SK-N-SH (cell line): ENCODE measurements at regions not wholly inside any gene's neighbourhood (a gene's known extent, or its start where the extent isn't known, plus 50 kb on each side); places are given as distances from the start of the nearest gene placed in this dataset.
A peak's percentile ranks its signal among the peaks of the same experiment; 100 is the strongest.

Experiments used
- CTCF ChIA-PET: fragments of 300-600, 350-600 bp; formaldehyde crosslinking; extraction: SDS; loops from one replicate; lab custom pipeline; 2021; lab: Yijun Ruan, JAX
- POLR2A ChIA-PET: fragments of 350-600 bp; sonication (Branson Sonifier 250); formaldehyde crosslinking; extraction: SDS; loops from one replicate; lab custom pipeline; 2020; ENCODE audit warnings: antibody characterized with exemption, inconsistent platforms; lab: Yijun Ruan, JAX
- DNase-seq: peaks from one replicate; pipeline ENCODE4 v3.0.0; 2012
- H2AFZ ChIP-seq: fragments of 200-600 bp; sonication (generic); 2 replicates; pipeline ENCODE4 v1.8.1; 2016; ENCODE audit warnings: antibody characterized with exemption, mild to moderate bottlenecking, low read depth
- H3F3A ChIP-seq: fragments of 200-600 bp; sonication (generic); replicated peaks from 2 replicates; pipeline ENCODE3; 2016; ENCODE audit warnings: antibody characterized with exemption, mild to moderate bottlenecking; ENCODE audit not compliant: insufficient read depth
- H3K27ac ChIP-seq, 2 experiments: fragments of 200-500 bp in 1 of 2; fragments of 200-600 bp in 1 of 2; sonication (Bioruptor generic) in 1 of 2; sonication (generic), shearing (Covaris generic) in 1 of 2; 2 replicates each; pipeline versions ENCODE4 v1.5.1 to v1.6.1; 2014 to 2016; ENCODE audit warnings: low read depth in 2 of 2, inconsistent platforms in 1 of 2, low read length in 1 of 2, mild to moderate bottlenecking in 1 of 2, mixed read lengths in 1 of 2
- H3K27me3 ChIP-seq: fragments of 200-600 bp; sonication (generic), shearing (Covaris generic); 2 replicates; pipeline ENCODE4 v1.6.1; 2016; ENCODE audit warnings: mixed run types; ENCODE audit not compliant: insufficient read depth
- H3K36me3 ChIP-seq, 2 experiments: fragments of 200-500 bp in 1 of 2; fragments of 200-600 bp in 1 of 2; sonication (Bioruptor generic) in 1 of 2; sonication (generic) in 1 of 2; replicated peaks in 1 of 2; 2 replicates each; pipeline versions ENCODE3 to v1.5.1; 2014 to 2016; ENCODE audit warnings: low read length in 1 of 2, mild to moderate bottlenecking in 1 of 2; ENCODE audit not compliant: insufficient read depth in 2 of 2, control insufficient read depth in 1 of 2
- H3K4me1 ChIP-seq, 2 experiments: fragments of 200-500 bp in 1 of 2; fragments of 200-600 bp in 1 of 2; sonication (Bioruptor generic) in 1 of 2; sonication (generic), shearing (Covaris generic) in 1 of 2; 2 replicates each; pipeline versions ENCODE4 v1.5.1 to v1.6.1; 2014 to 2016; ENCODE audit warnings: low read depth in 1 of 2, low read length in 1 of 2, mixed run types in 1 of 2; ENCODE audit not compliant: insufficient read depth in 2 of 2, control insufficient read depth in 1 of 2
- H3K4me2 ChIP-seq: fragments of 200-600 bp; sonication (generic), shearing (Covaris generic); 2 replicates; pipeline ENCODE4 v1.6.1; 2017; ENCODE audit warnings: mixed run types
- H3K4me3 ChIP-seq, 2 experiments: fragments of 200-500 bp in 1 of 2; fragments of 200-600 bp in 1 of 2; sonication (Bioruptor generic) in 1 of 2; sonication (generic), shearing (Covaris generic) in 1 of 2; 2 replicates each; pipeline versions ENCODE4 v1.5.1 to v1.8.1; 2014 to 2016; ENCODE audit warnings: low read depth in 2 of 2, inconsistent platforms in 1 of 2, low read length in 1 of 2, mild to moderate bottlenecking in 1 of 2, mixed read lengths in 1 of 2, moderate library complexity in 1 of 2
- H3K79me2 ChIP-seq: fragments of 200-600 bp; sonication (generic); 2 replicates; pipeline ENCODE4 v1.8.1; 2017; ENCODE audit warnings: mild to moderate bottlenecking; ENCODE audit not compliant: insufficient read depth
- H3K9ac ChIP-seq: fragments of 200-600 bp; sonication (generic); 2 replicates; pipeline ENCODE4 v1.6.1; 2017; ENCODE audit warnings: mixed run types
- H3K9me2 ChIP-seq: fragments of 200-600 bp; sonication (generic); 2 replicates; pipeline ENCODE4 v1.6.1; 2017; ENCODE audit warnings: mixed run types
- H3K9me3 ChIP-seq: fragments of 200-600 bp; sonication (generic); 2 replicates; pipeline ENCODE4 v1.6.1; 2017; ENCODE audit warnings: mixed run types, mild to moderate bottlenecking, moderate library complexity
- H4K20me1 ChIP-seq: fragments of 200-600 bp; sonication (generic); 2 replicates; pipeline ENCODE4 v1.6.1; 2017; ENCODE audit warnings: mild to moderate bottlenecking, mixed run types; ENCODE audit not compliant: insufficient read depth
- EP300 ChIP-seq, 2 experiments: IDR thresholded peaks; 2 replicates each; pipeline versions ENCODE4 v1.4.0 to v1.6.1; 2012; ENCODE audit warnings: borderline replicate concordance in 1 of 2, low read depth in 1 of 2, low read length in 1 of 2
- JUND ChIP-seq: IDR thresholded peaks from 2 replicates; pipeline ENCODE4 v1.4.0; 2012
- RCOR1 ChIP-seq: fragments of 150-350 bp; IDR thresholded peaks from 2 replicates; pipeline ENCODE4 v1.6.1; 2017; ENCODE audit warnings: antibody characterized with exemption, low read length
- RFX5 ChIP-seq: IDR thresholded peaks from 2 replicates; pipeline ENCODE4 v1.6.1; 2012; ENCODE audit warnings: mild to moderate bottlenecking, improper control_type of control experiment, low read length
- TAF1 ChIP-seq: IDR thresholded peaks from 2 replicates; pipeline ENCODE4 v1.6.1; 2012; ENCODE audit warnings: low read depth, mild to moderate bottlenecking, low read length, moderate library complexity, borderline replicate concordance
- USF1 ChIP-seq: IDR thresholded peaks from 2 replicates; pipeline ENCODE4 v1.4.0; 2012; ENCODE audit warnings: low read depth, borderline replicate concordance
- WGBS: methylation state at CpG from one replicate; pipeline ENCODE4 v1.1.6; 2017; ENCODE audit warnings: low lambda C conversion rate; 5-methylcytosine and 5-hydroxymethylcytosine counted together
- TF ChIP-seq, protein P1 (sequence below): fragments of 200-600 bp; sonication (generic); IDR thresholded peaks from 2 replicates; pipeline ENCODE4 v1.6.1; 2017; ENCODE audit warnings: antibody characterized with exemption, mild to moderate bottlenecking, moderate library complexity
- TF ChIP-seq, protein P2 (sequence below): IDR thresholded peaks from 2 replicates; pipeline ENCODE4 v1.6.1; 2012; ENCODE audit warnings: mild to moderate bottlenecking, low read depth, low read length, moderate library complexity

- TF ChIP-seq TAF1 (no peak), RFX5 (no peak)
- TF ChIP-seq, protein P1, sequence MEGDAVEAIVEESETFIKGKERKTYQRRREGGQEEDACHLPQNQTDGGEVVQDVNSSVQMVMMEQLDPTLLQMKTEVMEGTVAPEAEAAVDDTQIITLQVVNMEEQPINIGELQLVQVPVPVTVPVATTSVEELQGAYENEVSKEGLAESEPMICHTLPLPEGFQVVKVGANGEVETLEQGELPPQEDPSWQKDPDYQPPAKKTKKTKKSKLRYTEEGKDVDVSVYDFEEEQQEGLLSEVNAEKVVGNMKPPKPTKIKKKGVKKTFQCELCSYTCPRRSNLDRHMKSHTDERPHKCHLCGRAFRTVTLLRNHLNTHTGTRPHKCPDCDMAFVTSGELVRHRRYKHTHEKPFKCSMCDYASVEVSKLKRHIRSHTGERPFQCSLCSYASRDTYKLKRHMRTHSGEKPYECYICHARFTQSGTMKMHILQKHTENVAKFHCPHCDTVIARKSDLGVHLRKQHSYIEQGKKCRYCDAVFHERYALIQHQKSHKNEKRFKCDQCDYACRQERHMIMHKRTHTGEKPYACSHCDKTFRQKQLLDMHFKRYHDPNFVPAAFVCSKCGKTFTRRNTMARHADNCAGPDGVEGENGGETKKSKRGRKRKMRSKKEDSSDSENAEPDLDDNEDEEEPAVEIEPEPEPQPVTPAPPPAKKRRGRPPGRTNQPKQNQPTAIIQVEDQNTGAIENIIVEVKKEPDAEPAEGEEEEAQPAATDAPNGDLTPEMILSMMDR: no peak
- TF ChIP-seq, all 33 proteins: peak for 0
Observed at GRCh38 chr6:147057705-147058342, 146.4 kb upstream of the STXBP5 start (continued).

DNA sequence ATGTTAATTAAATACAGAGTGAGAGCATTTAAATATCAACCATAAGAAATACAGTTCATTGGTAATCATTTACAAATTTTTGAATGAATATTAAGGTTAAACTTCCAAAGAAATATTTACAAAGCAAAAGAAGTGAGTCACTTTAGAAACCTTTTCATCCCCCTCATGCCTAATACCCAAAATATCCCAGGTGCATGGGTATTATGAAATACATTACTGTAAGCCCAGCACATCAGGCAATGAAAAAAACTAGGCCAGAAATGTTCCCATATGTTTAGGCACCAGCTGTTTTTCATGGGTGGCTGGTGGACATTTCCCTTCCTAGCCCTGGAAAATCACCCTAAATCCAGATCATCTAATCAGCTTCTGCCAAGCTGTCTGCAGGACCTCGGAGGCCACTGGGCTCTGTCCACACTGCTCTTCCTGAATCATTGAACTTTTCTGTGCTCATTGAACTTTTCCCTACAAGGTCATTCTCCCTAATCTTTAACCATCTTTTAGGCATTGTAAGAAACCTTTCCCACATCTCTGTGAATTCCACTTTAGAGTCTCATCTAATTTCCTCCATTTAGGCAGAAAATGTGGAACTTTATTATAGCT, 145.3 kb upstream of the STXBP5 start:
- no peaks in the 10 kb centered on the region for H3K27me3 ChIP-seq
- H2AFZ ChIP-seq: no peak overlapping the region
- no peak overlapping the region for H3K4me3 ChIP-seq
- TF ChIP-seq TAF1 (no peak), EP300 (IDR thresholded peaks at IDR 0.05; ENCODE audit: borderline replicate concordance in 1 of 2, low read depth in 1 of 2, low read length in 1 of 2) (no peak), USF1 (no peak), JUND (no peak), RCOR1 (no peak)
- TF ChIP-seq, protein P2, sequence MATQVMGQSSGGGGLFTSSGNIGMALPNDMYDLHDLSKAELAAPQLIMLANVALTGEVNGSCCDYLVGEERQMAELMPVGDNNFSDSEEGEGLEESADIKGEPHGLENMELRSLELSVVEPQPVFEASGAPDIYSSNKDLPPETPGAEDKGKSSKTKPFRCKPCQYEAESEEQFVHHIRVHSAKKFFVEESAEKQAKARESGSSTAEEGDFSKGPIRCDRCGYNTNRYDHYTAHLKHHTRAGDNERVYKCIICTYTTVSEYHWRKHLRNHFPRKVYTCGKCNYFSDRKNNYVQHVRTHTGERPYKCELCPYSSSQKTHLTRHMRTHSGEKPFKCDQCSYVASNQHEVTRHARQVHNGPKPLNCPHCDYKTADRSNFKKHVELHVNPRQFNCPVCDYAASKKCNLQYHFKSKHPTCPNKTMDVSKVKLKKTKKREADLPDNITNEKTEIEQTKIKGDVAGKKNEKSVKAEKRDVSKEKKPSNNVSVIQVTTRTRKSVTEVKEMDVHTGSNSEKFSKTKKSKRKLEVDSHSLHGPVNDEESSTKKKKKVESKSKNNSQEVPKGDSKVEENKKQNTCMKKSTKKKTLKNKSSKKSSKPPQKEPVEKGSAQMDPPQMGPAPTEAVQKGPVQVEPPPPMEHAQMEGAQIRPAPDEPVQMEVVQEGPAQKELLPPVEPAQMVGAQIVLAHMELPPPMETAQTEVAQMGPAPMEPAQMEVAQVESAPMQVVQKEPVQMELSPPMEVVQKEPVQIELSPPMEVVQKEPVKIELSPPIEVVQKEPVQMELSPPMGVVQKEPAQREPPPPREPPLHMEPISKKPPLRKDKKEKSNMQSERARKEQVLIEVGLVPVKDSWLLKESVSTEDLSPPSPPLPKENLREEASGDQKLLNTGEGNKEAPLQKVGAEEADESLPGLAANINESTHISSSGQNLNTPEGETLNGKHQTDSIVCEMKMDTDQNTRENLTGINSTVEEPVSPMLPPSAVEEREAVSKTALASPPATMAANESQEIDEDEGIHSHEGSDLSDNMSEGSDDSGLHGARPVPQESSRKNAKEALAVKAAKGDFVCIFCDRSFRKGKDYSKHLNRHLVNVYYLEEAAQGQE: peak; percentile 64; the same call in 1 of the 2 replicates
- no peaks in the 10 kb centered on the region for H3K9me2 ChIP-seq
- H3K9me3 ChIP-seq: no peaks in the 10 kb centered on the region
- H3K4me2 ChIP-seq: no peak overlapping the region
- CTCF ChIA-PET: interaction anchor here (0.6 to 1.3 kb wide), 3 partner anchors 16 to 290 kb away, joined by 3 to 4 read pairs (median 3); no protein-coding TSS in a partner anchor
- POLR2A ChIA-PET: no interaction called here
- H4K20me1 ChIP-seq: no peaks in the 10 kb centered on the region
- peak; percentile 4 for DNase-seq
- H3K4me1 ChIP-seq: peaks cover 0 to 4% of the 10 kb centered on the region in 2 experiments; a peak in 2 of 4 replicates
- WGBS: 33% methylated on average over 1 of the region's 1 CpG
- H3F3A ChIP-seq: peaks cover 8% of the 10 kb centered on the region
- no peak overlapping the region; a peak in 1 of 4 replicates for H3K27ac ChIP-seq
- H3K36me3 ChIP-seq: no peaks in the 10 kb centered on the region
- no peaks in the 10 kb centered on the region for H3K79me2 ChIP-seq
- no peak overlapping the region for H3K9ac ChIP-seq
